ENCODE measurements at regions not wholly inside any gene's neighbourhood (a gene's known extent, or its start where the extent isn't known, plus 50 kb on each side); places are given as distances from the start of the nearest gene placed in this dataset.
"Not testable (repeated sequence)": the region's sequence is repeated elsewhere in the genome, so short reads cannot be mapped to it uniquely, and the experiment has no call there.

GRCh38 chr3:67167481-67167880 is 169.4 kb downstream of the KBTBD8 start:
- no peak for DNase-seq

DNA sequence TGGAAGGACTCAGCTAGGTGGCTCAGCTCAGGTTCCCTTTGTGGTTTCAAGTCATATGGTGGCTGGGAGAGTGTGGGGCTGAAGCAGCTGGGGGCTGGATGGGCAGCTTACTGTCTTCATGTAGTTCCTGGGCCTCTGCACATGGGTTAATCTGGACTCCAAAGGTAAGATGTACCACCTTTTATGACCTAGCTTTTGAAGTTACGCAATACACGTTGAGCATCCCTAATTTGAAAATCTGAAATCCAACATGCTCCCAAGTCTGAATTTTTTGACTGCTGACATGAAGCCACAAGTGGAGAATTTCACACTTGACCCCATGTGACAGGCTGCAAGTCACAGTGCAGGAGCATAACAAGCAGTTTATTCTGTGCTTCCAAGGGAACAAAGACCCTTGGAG is 173.7 kb downstream of the KBTBD8 start:
- no peak for DNase-seq

GRCh38 chr3:67173130-67173529 is 175.0 kb downstream of the KBTBD8 start:
- DNase-seq, result not testable (repeated sequence)

DNA sequence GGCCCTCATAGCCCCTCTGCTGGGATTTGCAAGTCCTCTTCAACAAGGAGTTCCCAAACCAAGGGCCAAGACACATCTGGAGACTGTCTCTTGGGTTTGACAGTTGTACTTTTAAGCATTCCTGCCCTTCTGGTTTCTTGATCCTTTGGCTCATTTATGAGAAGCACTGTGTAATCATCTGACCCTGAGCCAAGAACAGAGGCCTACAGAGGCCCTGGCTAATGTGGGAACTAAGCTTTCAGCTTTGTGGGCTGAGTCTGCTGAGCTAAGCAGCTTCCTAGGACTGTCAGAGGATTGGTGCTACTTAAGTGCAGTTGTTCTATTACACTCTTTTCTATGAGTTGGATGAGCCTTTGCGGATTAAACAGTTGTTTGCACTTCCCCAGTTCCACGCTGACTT is 178.3 kb downstream of the KBTBD8 start:
- no peak for DNase-seq

- no peak for DNase-seq
Measured at GRCh38 chr3:67192466-67192865, 194.4 kb downstream of the KBTBD8 start.

DNA sequence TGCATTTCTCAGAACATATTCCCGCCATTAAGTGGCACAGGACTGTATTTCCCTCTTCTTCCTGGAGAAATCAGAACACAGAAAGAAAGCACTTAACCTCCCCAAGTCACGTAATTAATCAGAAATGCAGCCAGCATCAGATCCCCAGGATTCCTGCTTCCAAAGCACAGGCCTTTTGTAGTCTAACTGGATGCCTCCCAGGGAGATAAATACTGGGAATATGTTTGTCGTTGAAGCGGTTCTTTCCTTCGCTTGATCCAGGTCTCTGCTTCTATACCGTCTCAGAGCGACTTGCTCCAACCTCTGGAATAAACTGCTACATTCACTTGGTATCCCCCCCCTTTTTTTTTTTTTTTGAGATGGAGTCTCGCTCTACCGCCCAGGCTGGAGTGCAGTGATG is 198.6 kb downstream of the KBTBD8 start:
- no peak for DNase-seq

DNA sequence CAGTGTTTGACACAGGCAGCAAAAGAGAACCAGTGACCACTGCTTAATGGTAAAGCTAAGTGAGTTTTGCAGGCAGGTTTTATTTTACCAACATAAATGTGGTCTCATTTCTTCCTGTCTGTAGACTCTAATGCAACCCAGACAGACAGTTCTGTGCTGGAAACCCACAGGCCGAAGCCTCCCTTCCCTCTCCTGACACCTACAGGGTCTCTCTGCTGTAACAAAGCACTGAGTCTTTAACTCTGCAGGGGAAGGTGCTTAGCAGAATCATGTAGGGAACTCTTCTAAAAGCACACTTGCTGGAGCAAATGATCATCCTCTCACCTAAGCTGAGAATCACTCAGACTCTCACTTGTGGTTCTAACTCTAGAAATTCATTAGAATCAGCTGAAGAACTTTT is 200.3 kb downstream of the KBTBD8 start:
- no peak for DNase-seq

- no peak for DNase-seq
Measured at GRCh38 chr3:67200618-67201017, 202.5 kb downstream of the KBTBD8 start.

- no peak for DNase-seq
Measured at GRCh38 chr3:67201026-67201425, 202.9 kb downstream of the KBTBD8 start.

- no peak for DNase-seq
Measured at GRCh38 chr3:67202053-67202452, 203.9 kb downstream of the KBTBD8 start.

GRCh38 chr3:67204951-67205350 is 206.8 kb downstream of the KBTBD8 start:
- DNase-seq, result no peak

- DNase-seq, result no peak
Measured at GRCh38 chr3:67215690-67216089, 217.6 kb downstream of the KBTBD8 start.

GRCh38 chr3:67227030-67227429 is 228.9 kb downstream of the KBTBD8 start:
- no peak for DNase-seq

GRCh38 chr3:67228136-67228535 is 230.0 kb downstream of the KBTBD8 start:
- DNase-seq, result no peak

DNA sequence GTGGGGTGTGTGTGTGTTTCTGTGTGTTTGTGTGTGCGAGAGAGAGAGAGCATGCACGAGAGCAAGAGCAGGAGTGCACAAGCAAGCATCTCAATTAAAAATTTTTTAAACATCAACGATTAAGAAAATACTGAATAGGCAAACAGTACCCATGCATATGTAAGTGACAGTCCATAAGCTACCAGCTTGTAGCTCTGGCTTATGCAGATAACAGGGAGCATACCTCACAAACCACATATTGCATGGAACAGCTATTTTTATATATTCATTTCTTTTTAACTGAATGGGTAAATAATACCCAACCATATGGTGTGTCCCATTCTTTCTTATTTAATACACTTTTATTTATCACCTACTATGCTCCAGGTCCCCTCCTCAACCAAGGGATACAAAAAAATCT is 234.5 kb downstream of the KBTBD8 start:
- DNase-seq, result no peak

DNA sequence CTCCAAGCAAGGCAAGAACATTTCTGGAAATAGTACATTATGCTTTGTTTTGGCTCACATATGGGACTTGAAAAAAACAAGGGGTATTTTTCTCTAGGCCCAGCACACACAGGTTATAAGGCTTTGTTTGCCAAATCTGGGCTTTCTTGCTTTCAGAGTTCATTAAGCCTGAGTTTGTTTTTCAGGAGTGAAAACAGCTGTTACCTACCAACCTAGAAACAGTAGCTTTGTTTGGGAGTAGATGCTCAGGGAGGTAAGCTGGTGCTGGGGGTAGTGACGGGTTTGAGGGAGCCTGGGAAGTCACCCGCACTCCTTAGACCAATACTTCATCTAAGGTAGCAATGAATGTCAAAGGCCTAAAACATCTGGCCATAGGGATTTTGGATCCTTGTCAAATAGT is 241.2 kb downstream of the KBTBD8 start:
- no peak for DNase-seq

DNA sequence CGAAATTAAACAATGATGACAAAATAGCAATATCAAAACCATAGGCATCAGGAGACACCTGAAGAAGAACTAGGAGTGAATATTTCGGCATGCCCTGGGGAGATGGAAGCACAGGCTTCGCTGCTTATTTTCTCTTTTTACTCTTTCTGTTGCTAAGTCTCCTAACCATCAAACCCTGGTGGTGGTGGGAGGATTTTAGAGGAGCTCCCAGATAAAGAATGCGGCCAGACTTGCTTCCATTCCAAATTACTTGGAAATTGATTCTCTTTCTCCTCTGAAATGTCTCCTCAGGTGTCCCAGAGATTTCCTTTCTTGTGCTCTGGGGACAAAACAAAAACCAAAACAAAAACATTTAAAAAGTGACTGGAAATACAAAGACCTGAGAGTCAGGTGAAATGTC is 243.0 kb downstream of the KBTBD8 start:
- no peak for DNase-seq

DNA sequence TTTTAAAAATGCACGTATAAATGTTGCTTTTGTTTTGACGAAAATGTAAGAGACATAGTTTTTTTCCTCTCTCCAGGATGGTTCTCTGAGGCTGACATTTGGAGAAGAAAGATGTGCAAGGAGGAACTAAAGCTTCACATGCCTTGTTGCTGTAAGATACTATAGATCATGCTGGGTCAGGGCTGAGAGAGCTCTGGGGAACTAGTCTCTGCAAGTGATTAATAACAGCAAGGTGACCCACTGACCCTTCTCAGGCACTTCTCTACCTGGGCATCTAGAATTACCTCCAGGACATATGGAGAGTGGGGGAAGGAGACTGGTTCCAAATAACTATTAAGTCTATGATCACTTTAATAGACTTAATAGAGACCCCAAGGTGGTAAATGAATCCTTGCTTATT is 246.0 kb downstream of the KBTBD8 start:
- no peak for DNase-seq

DNA sequence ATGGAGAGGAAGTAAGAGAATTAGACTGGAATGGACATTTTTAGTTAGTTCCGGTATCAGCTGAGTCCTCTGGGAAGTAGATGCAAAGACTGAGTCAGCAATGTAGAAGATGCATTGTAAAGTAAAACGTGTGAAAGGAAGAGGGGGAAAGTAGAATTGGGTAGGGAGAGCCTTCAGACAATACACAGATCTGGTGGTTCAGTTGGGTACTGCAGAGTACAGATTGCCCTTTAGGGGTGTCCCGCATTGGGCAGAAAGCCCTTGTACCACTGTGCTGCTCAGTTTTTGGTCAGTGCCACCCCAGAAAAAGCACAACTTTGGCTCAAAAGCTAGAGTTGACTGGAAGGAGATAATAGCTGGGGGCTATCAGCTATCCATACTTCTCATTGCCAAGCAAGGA is 247.4 kb downstream of the KBTBD8 start:
- DNase-seq, result no peak

- no peak for DNase-seq
Measured at GRCh38 chr3:67248726-67249125, 250.6 kb downstream of the KBTBD8 start.

DNA sequence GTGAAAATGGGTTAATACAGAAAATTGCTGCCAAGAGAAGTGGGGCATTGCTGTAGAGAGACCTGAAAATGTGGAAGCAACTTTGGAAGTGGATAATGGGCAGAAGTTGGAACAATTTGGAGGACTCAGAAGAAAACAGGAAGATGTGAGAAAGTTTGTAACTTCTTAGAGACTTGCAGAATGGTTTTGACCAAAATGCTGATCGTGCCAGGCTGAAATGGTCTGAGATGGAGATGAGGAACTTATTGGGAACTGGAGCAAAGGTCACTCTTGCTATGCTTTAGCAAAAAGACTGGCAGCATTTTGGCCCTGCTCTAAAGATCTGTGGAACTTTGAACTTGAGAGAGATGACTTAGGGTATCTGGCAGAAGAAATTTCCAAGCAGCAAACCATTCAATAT is 254.8 kb downstream of the KBTBD8 start:
- not testable (repeated sequence) for DNase-seq

DNA sequence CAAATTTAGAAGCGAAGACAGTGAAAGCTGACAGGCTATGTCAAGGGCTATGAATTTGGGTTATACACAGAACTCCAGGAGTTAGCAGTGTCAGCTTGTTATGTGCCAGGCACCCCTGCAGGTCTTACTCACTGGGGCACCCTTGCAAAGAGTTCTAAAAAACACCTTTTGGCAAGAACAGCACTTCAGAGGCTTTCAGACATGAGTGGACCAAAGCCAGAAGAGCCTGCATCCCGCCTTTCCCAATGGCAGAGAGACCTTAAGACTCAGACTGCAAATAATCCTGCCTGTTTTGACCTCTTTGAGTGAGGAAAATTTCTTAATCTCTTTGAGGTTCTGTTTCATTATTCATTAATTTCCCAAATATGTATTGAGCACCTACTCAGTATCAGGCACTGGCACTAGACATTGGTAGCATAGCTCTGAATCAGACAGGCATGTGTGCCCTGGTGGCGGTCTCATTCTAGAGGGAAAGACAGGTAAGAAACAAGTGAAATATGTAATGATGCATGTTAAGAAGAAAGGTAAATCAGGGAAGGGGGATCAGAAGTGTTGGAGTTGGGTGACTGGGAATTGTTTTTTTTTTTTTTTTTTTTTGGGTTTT is 280.0 kb downstream of the KBTBD8 start:
- DNase-seq, result no peak

DNA sequence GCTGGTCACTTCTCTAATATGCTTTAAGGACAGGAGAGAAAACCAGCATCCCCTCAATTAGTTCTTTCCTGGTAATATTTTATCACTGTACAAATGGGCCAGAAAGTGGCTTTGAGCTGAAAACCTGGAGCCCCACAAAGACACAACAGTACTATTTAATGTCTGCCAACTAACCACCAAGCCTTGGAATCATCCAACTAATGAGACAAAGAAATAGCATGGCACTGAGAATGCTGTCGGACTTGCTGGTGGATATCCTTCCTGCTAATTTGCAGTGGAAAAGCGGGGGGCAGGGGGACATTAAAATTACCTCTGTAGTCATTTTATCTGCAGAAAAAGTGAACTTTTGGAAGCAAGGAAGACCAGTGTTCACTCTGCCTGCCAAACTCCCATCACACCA is 288.5 kb downstream of the KBTBD8 start:
- no peak for DNase-seq

DNA sequence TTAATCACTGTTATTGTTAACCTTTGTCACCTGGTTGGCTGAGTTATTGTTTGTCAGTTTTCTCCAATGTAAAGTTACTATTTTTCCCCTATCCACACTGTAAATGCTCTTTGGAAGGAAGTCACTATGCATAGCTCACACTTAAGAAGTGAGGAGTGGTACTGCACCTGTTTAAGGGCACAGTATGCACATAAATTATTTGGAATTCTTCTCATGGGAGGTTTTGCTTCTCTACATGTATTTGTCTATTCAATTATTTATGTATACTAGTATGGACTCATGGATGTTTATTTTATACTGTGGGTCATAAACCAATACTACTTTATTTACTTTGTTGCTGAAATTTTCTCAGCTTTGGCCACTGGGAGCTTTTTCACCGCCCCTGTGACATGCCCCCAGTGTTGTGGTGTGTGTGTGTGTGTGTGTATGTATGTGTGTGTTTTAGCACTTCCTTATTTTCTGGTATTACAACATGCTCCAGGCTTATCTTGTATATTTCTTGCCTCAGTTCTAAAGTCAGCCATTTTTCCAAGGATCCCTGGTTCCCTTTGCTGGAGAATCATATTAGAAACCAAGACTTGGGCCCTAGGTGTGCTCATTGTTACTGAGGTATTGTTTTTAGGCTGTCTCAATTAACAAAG is 290.5 kb downstream of the KBTBD8 start:
- no peak for DNase-seq

DNA sequence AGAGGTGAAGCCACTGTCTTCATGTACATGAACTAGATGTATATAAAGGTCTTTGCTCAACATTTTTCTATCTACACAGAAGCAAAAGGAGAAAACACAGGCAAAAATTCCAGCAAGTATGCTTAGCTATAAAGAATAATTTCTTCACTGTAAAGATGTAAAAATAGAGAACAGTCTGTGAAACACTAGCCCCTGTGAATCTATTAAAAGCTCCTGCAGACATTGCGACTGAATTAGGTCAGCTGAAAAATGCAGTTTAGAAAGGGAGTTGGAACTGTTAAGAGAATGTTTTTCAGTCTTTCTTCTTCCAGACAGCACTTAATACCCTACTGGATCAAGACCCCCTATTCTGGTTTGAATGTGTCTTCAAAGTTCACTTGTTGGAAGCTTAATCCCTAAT is 291.5 kb downstream of the KBTBD8 start:
- DNase-seq, result no peak
